Heart left ventricle (tissue), 16 donors: ENCODE measurements at regions not wholly inside any gene's neighbourhood (a gene's known extent, or its start where the extent isn't known, plus 50 kb on each side); places are given as distances from the start of the nearest gene placed in this dataset.

Experiments
- ATAC-seq, 4 donors: fragments of 200-7000 bp; cut with Tn5 transposase; one replicate each; pipeline ENCODE4 v1.9.1; 2020 to 2022; ENCODE audit warnings: moderate library complexity in 4 of 4, mild to moderate bottlenecking in 3 of 4, moderate number of reproducible peaks in 1 of 4
- DNase-seq, 5 donors: peaks; one replicate each; pipeline ENCODE4 v3.0.0-alpha.2; 2020
- H3K27ac ChIP-seq, 12 donors: fragments of 200-600 bp; sonication (generic) in 4 of 12; one replicate each; pipeline versions ENCODE4 v1.5.0 to v1.8.0; 2016 to 2022; ENCODE audit warnings: mild to moderate bottlenecking in 2 of 12
- H3K27me3 ChIP-seq, 9 donors: fragments of 200-600 bp; sonication (generic) in 2 of 9; one replicate each; pipeline versions ENCODE4 v1.5.1 to v1.8.0; 2016 to 2022; ENCODE audit warnings: mild to moderate bottlenecking in 3 of 9
- H3K36me3 ChIP-seq, 9 donors: fragments of 200-600 bp; sonication (generic) in 2 of 9; one replicate each; pipeline versions ENCODE4 v1.5.0 to v1.8.0; 2018 to 2022; ENCODE audit warnings: mild to moderate bottlenecking in 2 of 9
- H3K4me1 ChIP-seq, 12 donors: fragments of 200-600 bp; sonication (generic) in 4 of 12; one replicate each; pipeline versions ENCODE4 v1.5.0 to v1.8.0; 2016 to 2022; ENCODE audit warnings: mild to moderate bottlenecking in 3 of 12
- H3K4me3 ChIP-seq, 12 donors: fragments of 200-600 bp; sonication (generic) in 4 of 12; one replicate each; pipeline versions ENCODE4 v1.5.0 to v1.8.0; 2017 to 2022; ENCODE audit warnings: mild to moderate bottlenecking in 9 of 12, moderate library complexity in 4 of 12
- H3K9me3 ChIP-seq, 12 donors: fragments of 200-600 bp; sonication (generic) in 4 of 12; one replicate each; pipeline versions ENCODE4 v1.5.0 to v1.8.0; 2016 to 2022; ENCODE audit warnings: mild to moderate bottlenecking in 1 of 12
- POLR2A ChIP-seq, 2 donors: fragments of 450-650 bp; IDR thresholded peaks; one replicate each; pipeline ENCODE4 v1.6.1; 2017; ENCODE audit warnings: antibody characterized with exemption in 2 of 2, mild to moderate bottlenecking in 2 of 2, moderate library complexity in 2 of 2
- WGBS, 4 donors: extraction: QIAGEN DNeasy Blood & Tissue Kit in 2 of 4; methylation state at CpG; one replicate each; pipeline versions ENCODE4 v1.1.5 to v1.1.7; 2013 to 2018; 5-methylcytosine and 5-hydroxymethylcytosine counted together
- intact Hi-C, 10 donors: fragments of 100-400 bp; cut with DNase I; formaldehyde crosslinking; loops; one replicate each; pipeline versions ENCODE4 v1.11.1 to v1.14.2; 2022
- TF ChIP-seq, protein P1 (sequence below), 12 donors: fragments of 200-600 bp; sonication (generic) in 4 of 12; IDR thresholded peaks; one replicate each; pipeline versions ENCODE4 v1.5.0 to v1.8.0; 2018 to 2022; ENCODE audit warnings: antibody characterized with exemption in 12 of 12, mild to moderate bottlenecking in 5 of 12
- donor health status: ischemic (EF 13 %, LVEDD 7.1; RV severe dilation, severe dysfunction).
- donor health status: healthy with polysubstance abuse.
- donor health status: DM: no; HTN: yes; CAD: no.
- donor health status: DM: no; HTN: no; CAD: no.
- donor health status: ischemic (EF 25% LVEDD 6.9; RV normal size, moderate dysfunction).
- donor health status: ischemic (EF 25% LVEDD 5.7; RV mildly dilated, moderate dysfunction).
- donor health status: healthy.
- donor health status: DM: yes; HTN: yes; CAD: no.
- donor health status: ischemic (EF 35%, LVEDD 5.7; RV mildly dilated, moderate dysfunction).
- donor health status: nonischemic (EF 11% LVEDD 7.7; RV severe dilation, severe dysfunction).
- donor health status: DM: yes; HTN: yes; CAD: no.
- donor health status: PGD.
- donor health status: ischemic (EF 29% LVEDD 5.4; RV normal size, mild dysfunction).
- donor health status: nonischemic (EF 23%, LVEDD 6.1; RV moderate dilation, normal function).

DNA sequence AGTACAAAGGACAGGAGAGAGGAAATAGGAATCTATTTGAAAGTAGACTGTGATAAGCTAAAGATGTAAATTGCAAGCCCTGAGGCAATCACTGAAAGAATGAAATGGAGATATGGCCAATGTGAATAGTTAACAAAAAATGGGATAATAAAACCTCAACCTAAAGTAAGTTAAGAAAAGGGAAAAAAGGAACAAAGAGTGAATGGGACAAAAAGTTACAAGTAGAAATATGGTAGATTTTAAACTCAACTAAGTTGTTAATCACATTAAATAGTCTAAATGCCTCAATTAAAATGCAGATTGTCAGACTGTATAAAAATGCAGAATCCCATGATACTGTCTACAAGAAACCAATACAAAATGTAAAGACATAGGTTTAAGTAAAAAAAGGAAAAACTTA is 165.2 kb upstream of the RBMS1 start:
- H3K27ac ChIP-seq: no peak overlapping the region
- ATAC-seq: no peak
- no peaks in the 10 kb centered on the region for H3K9me3 ChIP-seq
- TF ChIP-seq POLR2A (IDR thresholded peaks at IDR 0.05): no peak
- TF ChIP-seq, protein P1, sequence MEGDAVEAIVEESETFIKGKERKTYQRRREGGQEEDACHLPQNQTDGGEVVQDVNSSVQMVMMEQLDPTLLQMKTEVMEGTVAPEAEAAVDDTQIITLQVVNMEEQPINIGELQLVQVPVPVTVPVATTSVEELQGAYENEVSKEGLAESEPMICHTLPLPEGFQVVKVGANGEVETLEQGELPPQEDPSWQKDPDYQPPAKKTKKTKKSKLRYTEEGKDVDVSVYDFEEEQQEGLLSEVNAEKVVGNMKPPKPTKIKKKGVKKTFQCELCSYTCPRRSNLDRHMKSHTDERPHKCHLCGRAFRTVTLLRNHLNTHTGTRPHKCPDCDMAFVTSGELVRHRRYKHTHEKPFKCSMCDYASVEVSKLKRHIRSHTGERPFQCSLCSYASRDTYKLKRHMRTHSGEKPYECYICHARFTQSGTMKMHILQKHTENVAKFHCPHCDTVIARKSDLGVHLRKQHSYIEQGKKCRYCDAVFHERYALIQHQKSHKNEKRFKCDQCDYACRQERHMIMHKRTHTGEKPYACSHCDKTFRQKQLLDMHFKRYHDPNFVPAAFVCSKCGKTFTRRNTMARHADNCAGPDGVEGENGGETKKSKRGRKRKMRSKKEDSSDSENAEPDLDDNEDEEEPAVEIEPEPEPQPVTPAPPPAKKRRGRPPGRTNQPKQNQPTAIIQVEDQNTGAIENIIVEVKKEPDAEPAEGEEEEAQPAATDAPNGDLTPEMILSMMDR (IDR thresholded peaks at IDR 0.05): no peak
- peaks cover 0 to 6% (median 0%) of the 10 kb centered on the region in 12 donors for H3K4me1 ChIP-seq
- H3K36me3 ChIP-seq: no peaks in the 10 kb centered on the region
- H3K27me3 ChIP-seq: no peaks in the 10 kb centered on the region
- H3K4me3 ChIP-seq: no peak overlapping the region
- intact Hi-C loops: no loop called here
- no peak for DNase-seq

DNA sequence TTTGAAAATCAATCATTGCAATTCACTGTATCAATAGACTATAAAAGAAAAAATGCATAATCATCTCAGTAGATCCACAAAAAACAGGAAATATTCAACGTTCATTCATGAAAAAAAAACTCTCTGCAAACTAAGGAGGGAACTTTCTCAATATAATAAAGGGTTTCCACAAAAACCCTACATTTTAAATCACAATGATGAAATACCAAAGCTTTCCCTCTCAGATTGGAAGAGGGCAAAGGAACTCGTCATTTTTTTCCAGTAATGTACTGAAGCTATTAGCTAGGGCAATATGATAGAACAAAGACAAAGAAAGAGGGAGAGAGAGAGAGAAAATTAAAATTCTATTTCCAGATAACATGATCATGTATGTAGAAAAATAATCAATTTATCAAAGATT is 167.1 kb upstream of the RBMS1 start:
- Histone ChIP-seq H3K36me3 (no peaks in the 10 kb centered on the region), H3K27ac (no peak overlapping the region), H3K9me3 (no peaks in the 10 kb centered on the region), H3K4me1 (peaks cover 0 to 10% (median 2%) of the 10 kb centered on the region in 12 donors), H3K4me3 (no peak overlapping the region), H3K27me3 (no peaks in the 10 kb centered on the region)
- DNase-seq (no peak), ATAC-seq (no peak)
- WGBS, 4 donors: 63 to 73% (median 67%) methylated on average over 2 of the region's 2 CpGs
- intact Hi-C loops: loop anchor here in 2 of 10 donors (10.0 kb wide), 1 partner anchor 166 kb away; the partner anchor contains the start of gene RBMS1 (in 2 of the 2)
- TF ChIP-seq POLR2A (IDR thresholded peaks at IDR 0.05): no peak
- TF ChIP-seq, protein P1 (IDR thresholded peaks at IDR 0.05): no peak

- TF ChIP-seq, protein P1 (IDR thresholded peaks at IDR 0.05): no peak
- TF ChIP-seq POLR2A (IDR thresholded peaks at IDR 0.05): no peak
- intact Hi-C loops: loop anchor here in 2 of 10 donors (10.0 kb wide), 1 partner anchor 170 kb away; the partner anchor contains the start of gene RBMS1 (in 2 of the 2)
Measured at GRCh38 chr2:160664603-160665140, 171.1 kb upstream of the RBMS1 start.

GRCh38 chr2:160666154-160667060 is 172.8 kb upstream of the RBMS1 start:
- no peaks in the 10 kb centered on the region for H3K27me3 ChIP-seq
- WGBS, 4 donors: 7 to 19% (median 8%) methylated on average over 5 of the region's 5 CpGs
- H3K4me1 ChIP-seq: peaks cover 0 to 25% (median 17%) of the 10 kb centered on the region in 12 donors
- peak overlapping the region; percentile 11 to 81 (median 60) for H3K27ac ChIP-seq
- ATAC-seq (peak; percentile 96 to 99 (median 98)), DNase-seq (peak in 1 of 5 donors; percentile 35)
- TF ChIP-seq, protein P1 (IDR thresholded peaks at IDR 0.05): no peak
- no peak for TF ChIP-seq POLR2A (IDR thresholded peaks at IDR 0.05)
- H3K4me3 ChIP-seq: peak overlapping the region in 4 of 12 donors; percentile 3 to 18 (median 12)
- intact Hi-C loops: loop anchor here in 2 of 10 donors (10.0 kb wide), 1 partner anchor 172 kb away; the partner anchor contains the start of gene RBMS1 (in 2 of the 2)
- no peaks in the 10 kb centered on the region for H3K36me3 ChIP-seq
- no peaks in the 10 kb centered on the region for H3K9me3 ChIP-seq

More at GRCh38 chr2:160664603-160665140, 171.1 kb upstream of the RBMS1 start:
- Histone ChIP-seq H3K27me3 (no peaks in the 10 kb centered on the region), H3K36me3 (no peaks in the 10 kb centered on the region), H3K27ac (peak overlapping the region in 2 of 12 donors; percentile 26 to 27), H3K4me1 (peaks cover 0 to 30% (median 17%) of the 10 kb centered on the region in 12 donors), H3K9me3 (no peaks in the 10 kb centered on the region), H3K4me3 (no peak overlapping the region)
- peak in 1 of 4 donors; percentile 56 for ATAC-seq
- DNase-seq: no peak
- WGBS, 4 donors: 48 to 51% (median 50%) methylated on average over 2 of the region's 2 CpGs
